Stimulated activated CD8-positive, alpha-beta memory T cell treated with anti-CD3 and anti-CD28 coated beads, Interleukin-2, amount 100 ng/mL, for 1 hour (primary cell): ENCODE measurements at regions not wholly inside any gene's neighbourhood (a gene's known extent, or its start where the extent isn't known, plus 50 kb on each side); places are given as distances from the start of the nearest gene placed in this dataset.

Experiments
- DNase-seq, 2 donors: peaks; one replicate each; pipeline ENCODE4 v3.0.0-alpha.2; 2020; ENCODE audit warnings: low read depth in 2 of 2

- no peak for DNase-seq
Observed at GRCh38 chr4:138565576-138565975, 323.4 kb upstream of the SLC7A11 start.

GRCh38 chr4:138562544-138562991 lies 320.4 kb upstream of the SLC7A11 start:
- DNase-seq = no peak

GRCh38 chr4:138561906-138562305 lies 319.8 kb upstream of the SLC7A11 start:
- DNase-seq = no peak

- DNase-seq = no peak
Observed at GRCh38 chr4:138561276-138561880, 319.2 kb upstream of the SLC7A11 start.

GRCh38 chr4:138560448-138560847 lies 318.3 kb upstream of the SLC7A11 start:
- DNase-seq = no peak

GRCh38 chr4:138558886-138559285 lies 316.7 kb upstream of the SLC7A11 start:
- DNase-seq = no peak

GRCh38 chr4:138555584-138555983 lies 313.4 kb upstream of the SLC7A11 start:
- no peak for DNase-seq

- no peak for DNase-seq
Observed at GRCh38 chr4:138555108-138555507, 313.0 kb upstream of the SLC7A11 start.

- no peak for DNase-seq
Observed at GRCh38 chr4:138553001-138553845, 311.1 kb upstream of the SLC7A11 start.

- DNase-seq = no peak
Observed at GRCh38 chr4:138542191-138542776, 300.1 kb upstream of the SLC7A11 start.

- DNase-seq = no peak
Observed at GRCh38 chr4:138540056-138540800, 298.1 kb upstream of the SLC7A11 start.

- no peak for DNase-seq
Observed at GRCh38 chr4:138538743-138539142, 296.6 kb upstream of the SLC7A11 start.

- DNase-seq = no peak
Observed at GRCh38 chr4:138537731-138538490, 295.8 kb upstream of the SLC7A11 start.

GRCh38 chr4:138535316-138535715 lies 293.2 kb upstream of the SLC7A11 start:
- no peak for DNase-seq

GRCh38 chr4:138522366-138522765 lies 280.2 kb upstream of the SLC7A11 start:
- no peak for DNase-seq

- DNase-seq = no peak
Observed at GRCh38 chr4:138521809-138522208, 279.7 kb upstream of the SLC7A11 start.

- DNase-seq = no peak
Observed at GRCh38 chr4:138519436-138519835, 277.3 kb upstream of the SLC7A11 start.

- no peak for DNase-seq
Observed at GRCh38 chr4:138513535-138513934, 271.4 kb upstream of the SLC7A11 start.

GRCh38 chr4:138512756-138513155 lies 270.6 kb upstream of the SLC7A11 start:
- DNase-seq = no peak

- DNase-seq = no peak
Observed at GRCh38 chr4:138510053-138510452, 267.9 kb upstream of the SLC7A11 start.

GRCh38 chr4:138509346-138509745 lies 267.2 kb upstream of the SLC7A11 start:
- DNase-seq = no peak
